ENCODE measurements at regions not wholly inside any gene's neighbourhood (a gene's known extent, or its start where the extent isn't known, plus 50 kb on each side); places are given as distances from the start of the nearest gene placed in this dataset.
"Not testable (repeated sequence)": the region's sequence is repeated elsewhere in the genome, so short reads cannot be mapped to it uniquely, and the experiment has no call there.

DNA sequence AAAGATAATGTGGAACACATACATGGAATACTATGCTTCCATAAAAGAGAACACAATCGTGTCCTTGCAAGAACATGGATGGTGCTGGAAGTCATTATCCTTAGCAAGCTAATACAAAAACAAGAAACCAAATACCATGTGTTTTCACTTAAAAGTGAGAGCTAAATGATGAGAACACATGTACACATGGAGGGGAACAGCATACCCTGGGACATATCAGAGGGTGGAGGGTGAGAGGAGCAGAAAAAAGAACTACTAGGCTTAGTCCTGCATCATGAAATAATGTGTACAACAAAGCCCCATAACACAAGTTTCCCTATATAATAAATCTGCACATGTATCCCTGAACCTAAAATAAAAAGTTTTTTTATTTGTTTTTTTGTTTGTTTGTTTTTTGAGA lies 855.5 kb upstream of the NUDT12 start:
- DNase-seq (ENCODE audit: low read depth, low spot score), result no peak
- H3K4me3 ChIP-seq (ENCODE audit: low read length), result no peak overlapping the region

DNA sequence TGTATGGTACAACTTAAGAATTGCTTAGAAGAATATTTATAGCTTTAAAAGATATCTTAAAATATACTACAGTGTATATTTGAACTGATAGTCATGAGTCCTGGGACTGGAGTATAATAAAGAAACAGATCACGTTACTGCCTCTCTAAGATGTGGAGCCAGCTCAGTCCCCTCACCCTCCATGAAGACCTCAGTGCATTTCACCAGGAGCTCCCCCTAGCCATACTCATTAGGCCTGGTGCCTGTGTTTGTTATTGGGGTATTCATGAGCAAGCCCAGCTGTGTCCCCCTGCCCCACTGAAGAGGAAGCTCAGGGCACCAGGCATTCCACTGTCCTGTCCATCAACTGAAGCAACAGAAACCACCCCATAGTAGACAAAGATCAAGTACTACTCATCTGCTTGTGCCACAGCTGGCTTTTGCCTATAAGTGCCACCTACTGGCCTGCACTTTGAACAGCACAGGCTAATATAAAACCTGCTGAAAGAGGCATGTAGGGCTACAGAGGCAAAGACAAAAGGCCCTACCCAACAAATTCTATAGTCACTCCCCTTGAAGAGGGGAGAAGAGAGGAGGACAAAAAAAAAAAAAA lies 850.2 kb upstream of the NUDT12 start:
- no peak overlapping the region for H3K4me3 ChIP-seq (ENCODE audit: low read length)
- DNase-seq (ENCODE audit: low read depth, low spot score), result peak; percentile 27

DNA sequence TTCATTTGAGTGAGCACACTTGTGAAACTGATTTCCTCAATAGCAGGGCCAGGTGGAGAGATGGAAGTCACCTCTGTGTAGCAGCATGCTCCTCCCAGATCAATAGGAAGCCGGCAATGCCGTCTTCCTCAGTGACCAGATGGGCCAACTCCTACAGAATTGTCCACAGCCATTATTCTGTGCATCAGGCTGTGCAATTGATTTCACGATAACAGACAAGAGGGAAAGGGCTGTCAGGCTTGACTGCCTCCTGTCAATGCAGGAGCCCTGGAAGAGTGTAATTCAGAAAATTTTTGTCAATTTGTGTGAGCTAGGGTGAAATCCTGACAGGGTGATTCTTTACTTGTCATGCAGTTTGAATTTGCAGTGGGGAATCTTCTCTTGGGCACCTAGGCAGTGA lies 838.4 kb upstream of the NUDT12 start:
- DNase-seq (ENCODE audit: low read depth, low spot score), result no peak
- no peak overlapping the region for H3K4me3 ChIP-seq (ENCODE audit: low read length)

DNA sequence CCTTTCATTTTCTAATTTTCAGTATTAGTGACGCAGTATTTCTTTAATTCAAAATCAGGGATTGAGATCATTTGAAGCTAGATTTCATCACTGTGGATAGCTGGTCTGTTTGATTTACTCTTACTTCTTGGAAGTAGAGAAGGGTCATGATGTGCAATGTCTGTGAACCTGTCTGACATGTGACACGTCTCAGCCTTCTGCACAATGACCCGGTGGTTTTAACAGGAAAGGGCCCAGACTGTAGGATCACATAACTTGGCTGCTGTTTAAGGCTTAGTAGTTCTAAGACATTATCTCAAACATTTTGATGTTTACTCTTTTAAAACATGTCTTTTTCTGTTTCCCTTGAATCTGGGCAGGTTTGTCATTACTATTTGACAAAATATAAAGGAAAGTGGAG lies 823.3 kb upstream of the NUDT12 start:
- no peak overlapping the region for H3K4me3 ChIP-seq (ENCODE audit: low read length)
- DNase-seq (ENCODE audit: low read depth, low spot score), result no peak

DNA sequence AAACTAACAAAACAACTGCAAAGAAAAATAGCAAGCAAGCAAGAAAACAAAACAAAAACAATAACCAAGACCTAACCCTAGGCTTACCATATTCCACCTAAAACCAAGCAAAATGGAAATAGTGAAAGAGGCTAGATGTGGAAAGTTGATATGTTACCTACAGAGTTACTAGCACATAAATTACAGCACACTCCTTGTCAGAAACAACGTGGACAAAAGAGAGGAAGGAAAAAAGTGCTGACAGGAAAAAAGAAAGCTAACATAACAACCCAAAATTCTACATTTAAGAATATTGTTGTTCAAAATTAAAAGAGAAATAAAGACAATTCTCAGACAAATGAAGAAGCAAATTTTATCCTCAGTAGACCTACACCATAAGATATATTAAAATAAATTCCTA lies 812.8 kb upstream of the NUDT12 start:
- no peak overlapping the region for H3K4me3 ChIP-seq (ENCODE audit: low read length)
- no peak for DNase-seq (ENCODE audit: low read depth, low spot score)

DNA sequence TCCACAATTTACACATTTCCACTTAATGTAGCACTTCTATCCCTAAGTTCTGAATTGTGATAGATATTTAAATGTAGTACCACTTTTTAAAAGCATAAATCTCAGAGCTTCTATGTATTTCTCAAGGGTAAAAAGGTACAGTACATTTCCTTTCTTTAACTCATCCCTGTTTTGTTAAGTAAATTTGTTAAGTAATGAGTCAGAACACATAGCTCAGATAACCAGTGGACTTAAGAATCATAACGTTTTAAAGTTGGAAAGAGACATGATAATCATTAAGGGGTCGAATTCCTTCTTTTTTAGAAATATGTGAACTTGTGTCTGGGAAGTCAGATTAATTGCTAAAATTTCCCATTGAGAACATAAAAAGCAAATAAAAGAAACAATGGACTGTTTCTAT lies 810.2 kb upstream of the NUDT12 start:
- no peak overlapping the region for H3K4me3 ChIP-seq (ENCODE audit: low read length)
- DNase-seq (ENCODE audit: low read depth, low spot score), result no peak

DNA sequence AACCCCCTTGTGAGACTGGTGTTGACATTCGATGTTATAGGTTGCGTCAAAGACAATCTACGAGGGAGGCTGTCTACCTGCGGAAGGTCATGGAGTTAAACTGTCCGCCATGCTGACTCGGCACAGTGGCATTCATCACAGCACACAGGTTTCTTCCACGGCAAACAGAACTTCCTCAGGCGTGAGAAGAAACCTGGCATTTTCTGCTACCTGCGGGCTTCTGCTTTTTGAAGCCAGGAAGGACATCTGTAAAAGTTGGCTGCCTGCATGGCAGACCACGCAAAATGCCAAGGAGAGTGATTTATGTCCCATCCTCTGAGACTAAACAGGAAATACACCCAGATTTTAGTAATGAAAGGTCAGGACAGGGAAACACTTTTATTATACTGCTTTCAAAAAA lies 809.8 kb upstream of the NUDT12 start:
- H3K4me3 ChIP-seq (ENCODE audit: low read length), result no peak overlapping the region
- no peak for DNase-seq (ENCODE audit: low read depth, low spot score)

DNA sequence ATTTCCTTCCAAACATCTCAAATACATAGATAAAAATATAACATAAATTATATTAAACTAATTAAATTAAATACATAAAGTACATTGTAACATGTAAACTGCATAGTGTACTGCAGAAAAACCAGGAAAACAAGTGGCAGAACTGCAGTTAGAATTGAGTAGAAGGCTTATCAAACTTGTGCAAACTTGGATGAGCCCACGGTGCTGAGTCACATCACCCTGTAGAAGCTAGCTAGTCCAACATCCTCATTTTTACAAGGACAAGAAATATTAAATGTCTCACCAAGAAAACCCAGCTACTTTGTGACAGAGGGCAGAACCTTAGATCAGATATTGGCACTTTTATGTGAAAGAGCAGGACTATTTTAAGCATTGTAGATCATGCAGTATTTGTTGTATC lies 807.9 kb upstream of the NUDT12 start:
- H3K4me3 ChIP-seq (ENCODE audit: low read length), result no peak overlapping the region
- DNase-seq (ENCODE audit: low read depth, low spot score), result no peak

DNA sequence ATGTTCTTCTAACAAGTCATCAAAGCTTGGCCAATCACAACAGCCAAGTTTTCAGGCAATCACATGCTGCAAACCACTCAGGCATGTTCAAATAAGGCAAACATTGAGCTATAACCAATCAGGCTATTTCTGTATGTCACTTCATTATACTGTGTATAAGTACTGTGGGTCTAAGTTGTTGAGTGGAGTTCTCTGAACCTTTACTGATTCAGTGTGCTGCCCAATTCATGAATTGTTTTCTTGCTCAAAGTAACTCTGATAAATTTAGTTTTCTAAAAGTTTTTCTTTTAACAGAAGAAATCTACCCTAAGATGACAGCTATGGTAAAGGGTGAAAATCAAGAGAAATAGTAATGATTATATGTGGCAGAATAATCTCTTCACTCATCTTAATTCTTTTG lies 805.4 kb upstream of the NUDT12 start:
- DNase-seq (ENCODE audit: low read depth, low spot score), result no peak
- H3K4me3 ChIP-seq (ENCODE audit: low read length), result no peak overlapping the region

DNA sequence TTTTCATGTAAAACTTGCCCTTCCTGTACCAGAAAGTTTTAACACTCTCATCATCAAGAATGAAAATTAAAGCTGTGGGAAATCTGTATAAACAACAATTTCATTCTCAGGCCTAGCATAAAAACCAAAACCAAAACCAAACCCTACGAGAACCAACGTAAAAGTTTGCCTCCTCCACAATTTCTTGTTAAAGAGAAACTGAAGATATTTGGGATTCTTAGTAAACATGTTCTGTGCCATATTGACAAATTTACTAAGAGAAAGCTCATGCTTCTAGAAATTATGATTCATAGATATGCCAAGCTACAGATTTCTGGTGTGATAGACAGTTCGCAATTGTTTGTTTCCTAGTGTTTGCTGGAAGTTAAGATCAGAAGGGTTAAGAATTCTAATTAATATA lies 801.0 kb upstream of the NUDT12 start:
- no peak overlapping the region for H3K4me3 ChIP-seq (ENCODE audit: low read length)

DNA sequence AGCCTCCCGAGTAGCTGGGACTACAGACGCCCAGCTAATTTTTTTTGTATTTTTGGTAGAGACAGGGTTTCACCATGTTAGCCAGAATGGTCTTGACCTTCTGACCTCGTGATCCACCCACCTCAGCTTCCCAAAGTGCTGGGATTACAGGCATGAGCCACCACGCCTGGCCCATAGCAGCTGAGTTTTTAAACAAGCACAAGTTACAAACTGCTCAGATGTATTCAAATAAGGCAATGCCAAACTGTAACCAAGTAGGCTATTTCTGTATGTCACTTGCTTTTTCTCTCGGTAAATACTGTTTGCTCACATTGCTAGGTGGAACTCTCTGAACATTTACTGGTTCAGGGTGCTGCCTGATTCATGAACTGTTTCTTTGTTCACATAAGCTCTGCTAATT lies 799.3 kb upstream of the NUDT12 start:
- no peak overlapping the region for H3K4me3 ChIP-seq (ENCODE audit: low read length)
- no peak for DNase-seq (ENCODE audit: low read depth, low spot score)

More for the DNA sequence above, 801.0 kb upstream of the NUDT12 start:
- DNase-seq (ENCODE audit: low read depth, low spot score), result no peak

DNA sequence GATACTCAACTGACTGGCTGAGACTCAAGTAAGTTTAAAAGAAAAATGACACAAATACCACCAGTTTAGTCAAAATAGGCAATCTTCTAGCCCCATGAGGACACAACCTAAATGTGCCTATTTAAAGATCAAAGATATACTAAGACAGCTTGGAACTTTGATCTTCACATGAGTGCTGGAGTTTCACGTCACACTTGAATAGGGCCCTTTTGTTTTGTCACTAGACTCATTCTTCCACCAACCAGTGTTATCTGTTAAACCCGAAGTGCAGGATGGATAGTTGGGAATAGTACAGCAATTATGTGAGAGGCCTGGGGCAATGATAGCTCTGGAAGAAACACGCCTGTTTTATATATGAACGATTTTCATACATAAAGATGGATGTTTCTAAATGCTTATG lies 792.8 kb upstream of the NUDT12 start:
- H3K4me3 ChIP-seq (ENCODE audit: low read length), result no peak overlapping the region
- no peak for DNase-seq (ENCODE audit: low read depth, low spot score)

DNA sequence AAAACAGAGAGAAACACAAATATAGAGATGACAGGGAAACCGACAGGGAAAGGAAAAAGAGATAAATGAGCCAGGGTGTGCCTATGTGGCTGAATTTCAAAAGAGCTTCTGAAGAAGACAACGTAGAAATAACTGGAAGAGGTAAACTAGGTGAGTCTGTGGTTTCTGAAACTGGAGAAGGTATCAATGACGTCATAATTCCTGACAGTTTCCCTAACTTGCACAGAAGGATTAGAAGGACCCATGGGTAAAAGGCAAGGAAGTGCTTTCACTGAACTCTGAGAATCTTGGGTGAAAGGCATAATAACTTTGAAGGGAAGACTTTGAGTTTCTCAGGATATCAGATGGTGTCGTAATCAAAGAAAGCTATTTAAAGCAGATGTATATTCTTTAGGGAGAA lies 790.8 kb upstream of the NUDT12 start:
- H3K4me3 ChIP-seq (ENCODE audit: low read length), result no peak overlapping the region
- no peak for DNase-seq (ENCODE audit: low read depth, low spot score)

DNA sequence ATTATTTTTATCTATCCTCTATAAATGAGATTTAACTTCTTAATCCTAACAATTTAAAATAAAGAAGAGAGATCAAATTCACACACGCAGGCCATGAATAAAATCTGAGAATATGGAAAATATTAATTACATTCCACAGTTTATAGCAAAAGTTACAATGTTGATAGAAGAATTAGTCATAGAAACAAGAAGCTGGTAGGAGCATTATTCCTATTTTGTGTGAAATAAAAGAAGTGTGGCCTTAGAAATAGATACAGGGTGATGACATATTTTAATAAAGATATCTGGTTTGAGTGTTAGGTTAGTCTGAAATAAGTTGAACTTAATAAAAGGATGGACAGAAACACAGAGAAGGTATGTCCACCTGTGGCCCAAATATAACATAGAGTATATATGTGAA lies 790.4 kb upstream of the NUDT12 start:
- no peak for DNase-seq (ENCODE audit: low read depth, low spot score)
- no peak overlapping the region for H3K4me3 ChIP-seq (ENCODE audit: low read length)

DNA sequence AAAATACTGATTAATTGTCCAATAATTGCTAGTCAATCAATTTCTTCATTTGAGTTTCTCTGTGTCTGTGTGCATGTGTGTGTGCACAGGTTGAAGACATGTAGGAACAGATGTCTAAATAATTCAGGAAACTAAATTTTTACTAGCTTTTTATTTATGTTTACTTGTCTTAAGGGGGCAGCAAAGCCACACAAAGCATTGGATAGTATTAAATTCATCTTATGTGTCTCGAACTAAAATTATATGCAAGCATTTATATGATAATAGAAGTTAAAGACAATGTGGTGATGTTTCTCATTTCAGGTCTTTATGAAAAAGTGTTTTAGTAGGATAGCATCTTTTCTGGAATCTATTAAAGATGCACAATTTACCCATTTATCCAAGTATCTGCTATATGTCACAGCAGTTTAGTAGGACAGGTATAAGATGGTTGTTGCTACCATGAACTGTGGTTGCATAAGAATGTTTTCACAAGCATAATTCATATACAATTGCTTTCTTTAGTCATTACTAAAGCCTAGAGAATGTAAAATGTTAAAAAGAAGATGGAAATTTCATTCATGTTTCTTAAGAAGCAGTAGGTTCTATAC lies 784.6 kb upstream of the NUDT12 start:
- H3K4me3 ChIP-seq (ENCODE audit: low read length), result no peak overlapping the region
- no peak for DNase-seq (ENCODE audit: low read depth, low spot score)

DNA sequence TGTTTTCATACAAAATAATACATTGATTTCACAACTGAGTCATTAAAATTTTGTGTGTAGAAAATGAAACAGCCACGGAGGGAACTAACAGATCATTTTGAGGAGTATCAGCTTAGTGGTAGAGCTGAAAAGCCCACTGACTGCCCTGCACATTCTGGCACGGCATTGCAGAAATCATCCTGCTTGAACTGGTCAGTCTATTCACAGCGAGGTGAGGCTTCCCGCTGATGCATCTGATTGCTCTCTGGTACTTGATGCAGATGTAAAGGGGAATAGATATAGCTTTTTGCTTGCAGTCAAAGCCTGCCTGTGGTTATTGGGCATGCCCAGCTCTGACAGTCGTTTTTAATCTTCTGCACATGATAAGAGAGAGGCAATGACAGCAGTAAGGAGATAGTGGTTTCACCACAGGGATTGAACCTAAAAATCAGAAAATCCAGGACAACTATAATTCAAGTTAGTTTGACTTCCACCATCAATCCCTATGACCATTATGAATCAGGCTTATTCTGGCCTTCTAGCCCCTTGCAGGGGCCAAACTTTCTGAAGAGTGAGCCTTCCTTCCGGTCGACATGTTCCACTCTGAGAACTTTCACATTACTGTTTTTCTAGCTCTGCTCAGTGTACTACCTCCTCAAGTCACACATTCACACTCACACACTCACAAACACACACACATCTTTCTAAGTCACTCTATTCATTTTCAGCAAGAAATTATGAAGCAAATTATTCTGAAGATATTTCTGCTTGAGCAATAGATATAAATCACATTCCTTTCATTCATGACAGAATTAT lies 782.8 kb upstream of the NUDT12 start:
- H3K4me3 ChIP-seq (ENCODE audit: low read length), result no peak overlapping the region
- no peak for DNase-seq (ENCODE audit: low read depth, low spot score)

DNA sequence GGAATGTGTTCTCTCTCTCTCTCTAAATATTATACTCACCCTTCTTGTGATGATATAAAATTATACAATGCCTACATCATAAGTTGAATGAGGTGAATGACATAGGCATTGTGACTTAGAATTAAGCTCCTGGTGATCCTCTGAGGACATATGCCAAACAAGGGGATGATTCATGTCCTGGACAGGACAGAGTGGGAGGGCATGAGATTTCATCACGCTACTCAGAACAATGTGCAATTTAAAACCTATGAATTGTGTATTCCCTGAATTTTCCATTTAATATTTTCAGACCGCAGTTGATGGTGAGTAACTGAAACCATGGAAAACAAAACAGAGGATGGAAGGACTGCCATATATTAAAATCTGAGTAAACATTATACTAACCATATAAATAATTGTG lies 782.2 kb upstream of the NUDT12 start:
- no peak overlapping the region for H3K4me3 ChIP-seq (ENCODE audit: low read length)
- DNase-seq (ENCODE audit: low read depth, low spot score), result no peak

DNA sequence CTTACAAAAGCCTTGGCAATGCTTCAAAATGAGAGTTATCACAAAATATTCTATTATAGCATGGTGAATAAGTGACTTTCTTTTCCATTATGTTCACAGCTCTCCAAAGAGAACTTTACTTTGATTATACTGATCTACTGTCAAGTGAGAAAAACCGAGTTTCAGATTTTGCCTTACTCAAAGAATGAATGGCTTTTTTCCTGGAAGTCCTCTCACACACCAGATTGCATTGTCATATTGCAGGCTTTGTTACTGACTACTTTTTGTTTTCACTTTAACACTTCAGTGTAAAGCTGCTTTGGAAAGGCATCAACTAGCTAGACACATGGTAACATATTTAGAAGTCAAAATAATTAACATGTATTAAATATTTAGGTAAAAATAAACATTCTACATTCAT lies 765.2 kb upstream of the NUDT12 start:
- no peak for DNase-seq (ENCODE audit: low read depth, low spot score)
- H3K4me3 ChIP-seq (ENCODE audit: low read length), result no peak overlapping the region

DNA sequence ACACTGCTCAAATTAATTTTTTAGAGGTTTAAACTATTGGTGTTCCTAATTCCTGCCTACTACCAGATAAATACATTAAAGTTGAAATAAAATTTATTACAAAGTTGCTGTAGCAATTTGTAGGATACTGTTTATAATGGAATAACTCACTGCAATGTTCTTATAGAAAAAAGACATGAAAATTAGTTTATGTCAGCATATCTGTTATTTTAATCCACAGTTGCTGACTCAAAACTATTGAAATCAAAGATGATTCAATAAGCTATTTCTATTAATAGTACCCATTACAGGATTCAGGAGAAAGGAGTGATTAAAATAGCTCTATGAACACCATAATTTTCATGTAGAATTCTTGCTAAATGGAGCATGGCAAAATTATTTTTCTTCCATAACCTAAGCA lies 764.4 kb upstream of the NUDT12 start:
- DNase-seq (ENCODE audit: low read depth, low spot score), result no peak
- H3K4me3 ChIP-seq (ENCODE audit: low read length), result no peak overlapping the region

DNA sequence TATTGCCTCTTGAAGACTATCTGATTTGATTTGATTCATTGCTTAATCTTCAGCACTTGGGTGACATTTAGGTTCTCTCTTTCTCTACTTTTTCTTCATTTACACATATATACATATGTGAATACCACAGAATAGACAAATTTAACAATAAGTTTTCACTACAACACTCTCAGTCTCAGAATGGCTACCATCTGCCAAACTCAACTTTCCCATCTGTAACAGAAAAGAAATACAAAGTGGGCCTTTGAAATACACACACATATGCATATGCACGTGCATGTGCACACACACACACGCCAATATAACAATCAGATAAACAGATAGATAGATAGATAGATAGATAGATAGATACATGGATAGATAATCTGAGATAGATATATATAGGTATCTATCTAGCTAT lies 762.8 kb upstream of the NUDT12 start:
- DNase-seq (ENCODE audit: low read depth, low spot score), result no peak
- no peak overlapping the region for H3K4me3 ChIP-seq (ENCODE audit: low read length)

DNA sequence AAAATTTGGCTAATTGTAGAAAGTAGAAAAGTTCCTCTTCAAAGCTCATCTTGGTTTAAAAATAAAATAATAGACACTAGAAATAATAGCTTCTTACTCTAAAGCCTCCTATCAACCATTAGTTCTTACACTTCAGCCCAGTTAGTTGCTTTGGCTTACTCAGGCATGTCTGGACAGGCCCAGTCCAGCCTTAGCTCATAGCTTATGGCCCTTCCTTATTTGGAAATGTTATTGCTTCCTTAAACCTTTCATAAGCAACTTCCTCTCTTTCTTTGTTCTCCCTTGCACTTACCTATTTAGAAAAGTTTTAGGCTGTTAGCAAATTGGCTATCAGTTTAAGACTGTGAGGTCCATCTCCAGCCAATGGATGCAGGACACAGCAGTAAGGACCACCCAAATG lies 754.1 kb upstream of the NUDT12 start:
- DNase-seq (ENCODE audit: low read depth, low spot score); H3K4me3 ChIP-seq (ENCODE audit: low read length): not testable (repeated sequence)
